DND-41 (cell line): ENCODE measurements at regions not wholly inside any gene's neighbourhood (a gene's known extent, or its start where the extent isn't known, plus 50 kb on each side); places are given as distances from the start of the nearest gene placed in this dataset.

ENCODE experiments used
- CTCF ChIP-seq: IDR thresholded peaks from 2 replicates; pipeline ENCODE4 v1.5.1; 2012; ENCODE audit warnings: borderline replicate concordance, low read length, moderate library complexity, mild to moderate bottlenecking; ENCODE audit not compliant: poor library complexity, severe bottlenecking; ENCODE audit errors: extremely low read depth
- EZH2 ChIP-seq: IDR thresholded peaks from 3 replicates; pipeline ENCODE4 v1.6.1; 2012; ENCODE audit warnings: borderline replicate concordance, low read depth, mild to moderate bottlenecking, moderate library complexity, low read length, inconsistent platforms; ENCODE audit not compliant: severe bottlenecking

- TF ChIP-seq CTCF (no peak), EZH2 (no peak)
These were observed 287.8 kb downstream of the RRAGC start for GRCh38 chr1:38571726-38572125.
